Thyroid gland (tissue), 4 donors: ENCODE measurements at regions not wholly inside any gene's neighbourhood (a gene's known extent, or its start where the extent isn't known, plus 50 kb on each side); places are given as distances from the start of the nearest gene placed in this dataset.

ENCODE experiments used
- CTCF ChIP-seq, 6 experiments: fragments of 200-600 bp in 3 of 6; fragments of 450-650 bp in 3 of 6; sonication (generic) in 3 of 6; IDR thresholded peaks; one replicate each; pipeline ENCODE4 v1.5.1; 2016 to 2019; ENCODE audit warnings: antibody characterized with exemption in 6 of 6, mild to moderate bottlenecking in 2 of 6, inconsistent platforms in 1 of 6, moderate library complexity in 1 of 6
- POLR2A ChIP-seq, 2 donors: fragments of 450-650 bp; IDR thresholded peaks; one replicate each; pipeline ENCODE4 v1.6.1; 2017; ENCODE audit warnings: antibody characterized with exemption in 2 of 2, mild to moderate bottlenecking in 2 of 2, moderate library complexity in 1 of 2

GRCh38 chr18:5707586-5707985 is 163.8 kb upstream of the EPB41L3 start:
- TF ChIP-seq CTCF (IDR thresholded peaks at IDR 0.05) (no peak), POLR2A (IDR thresholded peaks at IDR 0.05) (no peak)
